GM12872 (cell line): ENCODE measurements at regions not wholly inside any gene's neighbourhood (a gene's known extent, or its start where the extent isn't known, plus 50 kb on each side); places are given as distances from the start of the nearest gene placed in this dataset.

Source experiments
- CTCF ChIP-seq: IDR thresholded peaks from 3 replicates; pipeline ENCODE4 v1.5.1; 2011; ENCODE audit warnings: low read depth, mild to moderate bottlenecking, low read length, moderate library complexity; ENCODE audit not compliant: insufficient read depth

GRCh38 chr11:106234794-106235193 is 157.3 kb downstream of the AASDHPPT start:
- no peak for TF ChIP-seq CTCF

GRCh38 chr11:106236295-106236694 is 158.8 kb downstream of the AASDHPPT start:
- no peak for TF ChIP-seq CTCF

GRCh38 chr11:106238704-106239360 is 161.4 kb downstream of the AASDHPPT start:
- TF ChIP-seq CTCF, result no peak

- no peak for TF ChIP-seq CTCF
Observed at GRCh38 chr11:106241601-106242257, 164.3 kb downstream of the AASDHPPT start.

- TF ChIP-seq CTCF, result no peak
Observed at GRCh38 chr11:106242718-106243415, 165.4 kb downstream of the AASDHPPT start.

- no peak for TF ChIP-seq CTCF
Observed at GRCh38 chr11:106246495-106246894, 169.0 kb downstream of the AASDHPPT start.

- TF ChIP-seq CTCF, result no peak
Observed at GRCh38 chr11:106249617-106250239, 172.3 kb downstream of the AASDHPPT start.
